Small intestine (tissue), 7 donors: ENCODE measurements at regions not wholly inside any gene's neighbourhood (a gene's known extent, or its start where the extent isn't known, plus 50 kb on each side); places are given as distances from the start of the nearest gene placed in this dataset.

ENCODE experiments used
- DNase-seq, 2 donors: peaks; one replicate each; pipeline versions ENCODE4 v3.0.0 to v3.0.0-alpha.2; 2013
- FAIRE-seq: peaks from 2 replicates; lab custom pipeline; 2012; peaks lifted over from hg19 to GRCh38; lab: Jason Lieb, UNC
- H3K27ac ChIP-seq, 3 donors: one replicate each; pipeline ENCODE4 v1.5.1; 2013; ENCODE audit warnings: low read length in 2 of 3, mild to moderate bottlenecking in 2 of 3, control low read depth in 1 of 3, inconsistent platforms in 1 of 3, low read depth in 1 of 3, moderate library complexity in 1 of 3
- H3K27me3 ChIP-seq, 3 donors: one replicate each; pipeline ENCODE4 v1.6.1; 2013; ENCODE audit warnings: low read length in 3 of 3, inconsistent platforms in 1 of 3; ENCODE audit not compliant: control insufficient read depth in 3 of 3, insufficient read depth in 3 of 3
- H3K36me3 ChIP-seq, 3 donors: one replicate each; pipeline ENCODE4 v1.6.1; 2013; ENCODE audit warnings: low read length in 3 of 3, inconsistent platforms in 1 of 3, low read depth in 1 of 3, mild to moderate bottlenecking in 1 of 3, moderate library complexity in 1 of 3; ENCODE audit not compliant: control insufficient read depth in 3 of 3, insufficient read depth in 2 of 3
- H3K4me1 ChIP-seq, 3 donors: one replicate each; pipeline ENCODE4 v1.6.1; 2013; ENCODE audit warnings: low read length in 2 of 3, inconsistent platforms in 1 of 3, low read depth in 1 of 3, mild to moderate bottlenecking in 1 of 3, moderate library complexity in 1 of 3; ENCODE audit not compliant: control insufficient read depth in 3 of 3, insufficient read depth in 2 of 3
- H3K4me3 ChIP-seq, 3 donors: one replicate each; pipeline ENCODE4 v1.5.1; 2013; ENCODE audit warnings: low read length in 3 of 3, control low read depth in 1 of 3, inconsistent platforms in 1 of 3, low read depth in 1 of 3, mild to moderate bottlenecking in 1 of 3, moderate library complexity in 1 of 3
- H3K9me3 ChIP-seq, 2 donors: one replicate each; pipeline ENCODE4 v1.6.1; 2013; ENCODE audit warnings: low read depth in 1 of 2, low read length in 1 of 2; ENCODE audit not compliant: control insufficient read depth in 2 of 2, insufficient read depth in 1 of 2
- WGBS, 3 donors: extraction: QIAGEN DNeasy Blood & Tissue Kit; methylation state at CpG; one replicate each; pipeline ENCODE4 v1.1.7; 2013; 5-methylcytosine and 5-hydroxymethylcytosine counted together
- donor health status: healthy with polysubstance abuse.
- donor health status: control.
- donor health status: control.
- donor health status: Bipolar disorder and iron deficiency.
- donor health status: healthy.

DNA sequence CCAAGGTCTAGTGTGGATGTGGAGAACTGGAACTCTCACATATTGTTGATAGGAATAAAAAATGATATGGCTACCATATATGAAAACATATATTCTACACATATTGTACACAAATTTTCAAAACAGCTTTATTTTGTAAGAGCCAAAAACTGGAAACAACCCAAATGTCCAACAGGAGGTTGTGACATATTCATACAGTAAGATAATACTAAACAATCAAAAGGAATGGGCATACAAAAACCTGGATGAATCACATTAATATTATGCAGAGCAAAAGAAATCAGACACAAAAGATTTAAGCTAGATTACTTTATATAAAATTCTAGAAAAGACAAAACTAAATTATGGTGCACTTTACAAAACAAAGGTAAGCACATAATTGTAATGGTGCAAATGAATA is 223.9 kb downstream of the SIM1 start:
- no peak for FAIRE-seq
- H3K4me3 ChIP-seq, result no peak overlapping the region
- peaks cover 0 to 2% (median 0%) of the 10 kb centered on the region in 3 donors for H3K4me1 ChIP-seq
- peaks cover 0 to 5% (median 0%) of the 10 kb centered on the region in 3 donors for H3K27me3 ChIP-seq
- no peaks in the 10 kb centered on the region for H3K36me3 ChIP-seq
- no peak overlapping the region for H3K27ac ChIP-seq
- no peak for DNase-seq
- no peaks in the 10 kb centered on the region for H3K9me3 ChIP-seq

DNA sequence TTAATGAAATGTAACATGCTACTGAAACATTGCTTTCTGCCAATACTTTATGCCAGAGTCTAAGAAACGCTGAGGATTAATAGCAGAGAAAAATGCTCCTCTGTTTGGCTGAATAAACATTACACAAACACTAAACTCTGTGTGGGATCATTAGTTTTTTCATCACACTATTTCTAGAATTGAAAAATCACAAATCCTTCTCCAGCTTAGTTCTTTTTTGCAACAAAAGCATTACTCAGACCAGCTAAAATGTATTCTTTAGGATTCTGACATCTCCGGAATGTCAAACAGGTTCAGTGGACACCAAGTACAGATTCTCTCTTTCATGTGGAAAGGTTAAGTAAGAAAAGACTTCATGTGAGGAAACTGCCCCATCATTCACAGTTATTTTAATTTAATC is 226.9 kb downstream of the SIM1 start:
- peaks cover 0 to 5% (median 0%) of the 10 kb centered on the region in 3 donors for H3K27me3 ChIP-seq
- H3K4me1 ChIP-seq, result peaks cover 0 to 10% (median 0%) of the 10 kb centered on the region in 3 donors
- no peak overlapping the region for H3K4me3 ChIP-seq
- no peak for DNase-seq
- no peaks in the 10 kb centered on the region for H3K9me3 ChIP-seq
- 51 to 72% (median 60%) methylated on average over 2 of the region's 2 CpGs for WGBS, 3 donors
- H3K36me3 ChIP-seq, result no peaks in the 10 kb centered on the region
- H3K27ac ChIP-seq, result no peak overlapping the region
- no peak for FAIRE-seq

DNA sequence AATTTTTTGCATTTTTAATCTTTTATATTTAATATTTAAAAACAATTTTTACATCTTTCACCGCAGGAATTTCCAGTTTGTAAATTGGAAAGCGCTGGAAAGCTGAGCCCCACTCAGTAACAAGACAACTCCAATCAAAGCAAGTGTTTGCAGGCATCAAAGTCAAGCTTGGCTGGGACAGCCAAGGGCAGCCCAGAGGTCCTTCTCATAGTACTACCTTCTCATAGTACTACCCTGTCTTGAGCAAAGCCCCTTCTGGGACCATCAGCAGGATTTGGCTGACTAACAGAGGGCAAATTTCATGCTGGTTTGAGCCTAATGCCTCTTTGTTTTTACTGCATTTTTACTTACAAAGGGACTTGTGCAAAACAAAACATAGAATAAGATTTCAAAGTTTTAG is 228.3 kb downstream of the SIM1 start:
- no peak for FAIRE-seq
- Histone ChIP-seq H3K4me3 (no peak overlapping the region), H3K27ac (no peak overlapping the region), H3K4me1 (peaks cover 0 to 19% (median 0%) of the 10 kb centered on the region in 3 donors), H3K9me3 (no peaks in the 10 kb centered on the region), H3K36me3 (no peaks in the 10 kb centered on the region), H3K27me3 (peaks cover 0 to 5% (median 0%) of the 10 kb centered on the region in 3 donors)
- 82 to 85% (median 85%) methylated on average over 2 of the region's 2 CpGs for WGBS, 3 donors
- no peak for DNase-seq

DNA sequence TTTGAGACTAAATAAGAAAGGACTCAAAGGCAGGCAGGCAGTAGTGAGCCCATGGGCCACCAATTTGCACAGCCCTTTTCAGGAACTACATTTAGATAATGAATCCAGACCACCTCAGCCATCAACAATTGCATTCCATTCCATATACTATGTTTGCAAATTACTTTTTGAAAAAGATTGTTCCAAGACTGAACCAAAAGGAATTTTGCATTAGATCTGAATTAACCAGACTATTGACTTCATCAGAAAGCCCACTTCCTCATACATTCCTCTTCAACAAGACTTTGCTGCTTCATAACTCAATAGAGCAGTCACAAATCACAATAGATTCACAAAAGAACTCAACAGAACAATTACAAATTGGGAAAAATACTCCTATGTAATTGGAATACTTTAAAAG is 229.1 kb downstream of the SIM1 start:
- H3K9me3 ChIP-seq, result no peaks in the 10 kb centered on the region
- no peak for FAIRE-seq
- H3K27me3 ChIP-seq, result peaks cover 0 to 2% (median 0%) of the 10 kb centered on the region in 3 donors
- peaks cover 0 to 19% (median 0%) of the 10 kb centered on the region in 3 donors for H3K4me1 ChIP-seq
- no peak overlapping the region for H3K4me3 ChIP-seq
- H3K27ac ChIP-seq, result no peak overlapping the region
- H3K36me3 ChIP-seq, result no peaks in the 10 kb centered on the region
- DNase-seq, result no peak

DNA sequence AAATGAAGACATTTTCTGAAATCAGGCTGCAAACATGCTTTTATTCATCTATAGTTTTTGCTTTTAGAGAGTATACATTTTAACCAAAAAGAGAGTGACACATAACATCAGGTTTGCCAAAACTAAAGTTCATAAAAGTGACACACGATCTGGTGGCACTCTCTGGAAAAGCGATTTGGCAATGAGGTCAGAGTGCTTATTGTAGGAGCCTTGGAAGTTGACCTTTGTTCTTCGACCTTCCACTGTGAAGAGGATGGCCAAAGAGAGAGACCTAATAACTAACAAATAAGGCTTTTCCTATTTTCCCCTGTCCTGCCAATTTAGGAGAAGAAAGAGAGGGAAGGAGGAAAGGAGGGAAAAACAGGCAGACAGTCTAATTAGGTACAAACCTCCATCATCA is 230.1 kb downstream of the SIM1 start:
- H3K36me3 ChIP-seq, result no peaks in the 10 kb centered on the region
- FAIRE-seq (no peak), DNase-seq (peak in 1 of 2 donors; percentile 6)
- peaks cover 0 to 19% (median 0%) of the 10 kb centered on the region in 3 donors for H3K4me1 ChIP-seq
- H3K4me3 ChIP-seq, result no peak overlapping the region
- no peak overlapping the region for H3K27ac ChIP-seq
- H3K9me3 ChIP-seq, result no peaks in the 10 kb centered on the region
- WGBS, 3 donors, result 28 to 66% (median 46%) methylated on average over 3 of the region's 3 CpGs
- H3K27me3 ChIP-seq, result peaks cover 0 to 2% (median 0%) of the 10 kb centered on the region in 3 donors

DNA sequence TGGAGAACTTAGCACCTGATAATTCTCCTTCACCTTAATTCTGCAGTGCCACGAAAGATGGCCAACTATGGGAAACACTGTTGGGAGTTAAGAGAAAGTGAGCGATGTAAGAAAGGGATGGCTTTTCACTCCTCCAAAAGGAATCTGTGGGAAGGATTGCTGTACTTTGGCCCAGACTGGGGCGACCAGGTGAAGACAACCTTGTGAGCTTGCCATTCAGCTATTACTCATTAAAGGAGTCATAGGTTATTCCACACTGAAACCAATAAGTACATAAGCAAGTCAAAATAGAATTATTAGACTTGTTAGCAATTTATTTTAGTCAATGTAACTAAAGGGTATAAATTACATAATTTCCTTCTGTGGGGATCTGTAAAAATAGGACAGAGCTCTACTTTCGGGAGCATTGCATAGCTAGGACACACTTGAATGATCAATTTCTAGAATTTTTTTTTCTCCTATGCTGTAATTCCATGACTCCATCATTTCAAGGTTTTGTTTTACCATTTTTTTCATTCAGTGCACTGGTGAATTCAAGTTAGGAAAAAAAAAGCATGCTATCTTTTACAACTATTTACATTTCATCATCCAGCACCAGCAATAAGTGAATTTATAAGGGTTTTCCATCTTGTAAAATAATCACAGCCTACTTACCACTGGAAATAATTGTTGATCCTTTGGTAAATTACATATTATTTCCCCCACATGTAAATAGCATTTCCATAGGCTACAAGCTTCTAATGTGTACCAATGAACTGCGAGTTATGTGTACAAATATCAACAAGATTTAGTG is 231.7 kb downstream of the SIM1 start:
- Histone ChIP-seq H3K27me3 (peaks cover 0 to 2% (median 0%) of the 10 kb centered on the region in 3 donors), H3K36me3 (no peaks in the 10 kb centered on the region), H3K9me3 (no peaks in the 10 kb centered on the region), H3K4me1 (peaks cover 0 to 19% (median 0%) of the 10 kb centered on the region in 3 donors), H3K27ac (peak overlapping the region in 1 of 3 donors; percentile 43), H3K4me3 (no peak overlapping the region)
- FAIRE-seq, result no peak
- DNase-seq, result peak in 1 of 2 donors; percentile 72
- WGBS, 3 donors, result 59 to 75% (median 70%) methylated on average over 5 of the region's 5 CpGs

DNA sequence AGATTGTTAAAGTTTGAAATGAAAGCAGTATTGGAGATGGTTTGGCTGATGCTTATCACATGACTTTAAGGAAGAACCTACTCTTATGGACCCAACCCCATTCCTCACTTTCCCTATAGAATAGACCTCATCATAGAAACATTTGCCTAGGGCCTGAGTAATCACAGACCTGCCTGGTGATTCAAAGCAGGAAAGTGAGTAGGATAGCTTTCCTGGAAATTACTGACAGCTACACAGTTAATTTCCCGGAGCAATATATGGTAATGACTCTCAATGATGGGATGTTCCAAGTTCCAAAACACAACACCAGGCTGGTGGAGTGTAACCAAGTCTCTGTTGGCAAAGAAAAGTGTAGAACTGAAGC is 233.8 kb downstream of the SIM1 start:
- H3K27me3 ChIP-seq, result no peaks in the 10 kb centered on the region
- no peaks in the 10 kb centered on the region for H3K9me3 ChIP-seq
- no peak overlapping the region for H3K27ac ChIP-seq
- H3K4me1 ChIP-seq, result peaks cover 0 to 18% (median 0%) of the 10 kb centered on the region in 3 donors
- no peaks in the 10 kb centered on the region for H3K36me3 ChIP-seq
- FAIRE-seq, result no peak
- peak in 1 of 2 donors; percentile 6 for DNase-seq
- WGBS, 3 donors, result 53 to 67% (median 61%) methylated on average over 1 of the region's 1 CpG
- H3K4me3 ChIP-seq, result no peak overlapping the region

DNA sequence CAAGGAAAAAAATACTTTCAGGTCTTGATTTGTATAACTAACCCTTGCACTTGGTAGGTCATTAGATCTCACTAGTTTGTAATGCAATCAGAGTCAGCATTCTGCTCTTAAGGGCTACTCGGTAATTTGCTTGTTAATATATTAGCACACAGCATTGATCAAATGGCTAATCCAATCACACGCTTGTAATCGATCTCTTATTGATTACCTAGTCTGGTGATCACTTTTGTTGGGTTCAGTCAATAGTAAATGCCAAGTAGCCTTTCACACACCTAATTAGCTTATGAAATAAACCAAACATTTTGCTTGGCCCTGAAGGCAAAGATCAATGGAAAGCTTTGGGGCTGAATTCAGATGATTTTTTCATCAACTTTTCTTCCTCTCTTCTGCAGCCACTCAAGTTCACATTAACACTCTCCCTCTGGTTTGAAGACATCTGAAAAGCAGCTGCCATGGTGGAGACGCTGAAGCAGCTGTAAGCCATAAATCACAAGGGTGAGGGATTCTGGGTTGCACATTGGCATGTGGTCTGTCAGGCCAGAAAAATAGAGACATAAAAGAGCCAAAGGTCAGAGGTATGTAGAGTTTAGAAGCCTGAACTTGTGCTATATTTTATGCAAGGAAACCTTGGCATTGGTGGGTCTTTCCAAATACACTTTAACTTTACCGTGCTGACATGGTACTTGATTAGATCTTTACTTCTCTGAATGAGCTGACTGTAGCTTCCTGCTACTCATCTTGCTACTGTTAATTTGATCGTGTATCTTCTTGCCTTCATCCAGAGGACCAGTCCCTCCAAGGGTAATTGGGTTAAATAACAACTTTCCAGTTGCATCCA is 234.4 kb downstream of the SIM1 start:
- Histone ChIP-seq H3K4me1 (peaks cover 0 to 12% (median 0%) of the 10 kb centered on the region in 3 donors), H3K27ac (no peak overlapping the region), H3K36me3 (no peaks in the 10 kb centered on the region), H3K9me3 (no peaks in the 10 kb centered on the region), H3K27me3 (no peaks in the 10 kb centered on the region), H3K4me3 (no peak overlapping the region)
- FAIRE-seq, result no peak
- peak in 1 of 2 donors; percentile 24 for DNase-seq
- WGBS, 3 donors, result 70 to 81% (median 73%) methylated on average over 6 of the region's 6 CpGs
